IPS-NIHi11 (cell line): ENCODE measurements at regions not wholly inside any gene's neighbourhood (a gene's known extent, or its start where the extent isn't known, plus 50 kb on each side); places are given as distances from the start of the nearest gene placed in this dataset.
"Not testable (repeated sequence)": the region's sequence is repeated elsewhere in the genome, so short reads cannot be mapped to it uniquely, and the experiment has no call there.

Experiments used
- DNase-seq: peaks from one replicate; pipeline ENCODE4 v3.0.0; 2012; ENCODE audit warnings: mixed read lengths, low spot score

GRCh38 chr9:24342457-24342856 is 203.2 kb downstream of the IZUMO3 start:
- no peak for DNase-seq

GRCh38 chr9:24333629-24334028 is 212.1 kb downstream of the IZUMO3 start:
- DNase-seq, result no peak

DNA sequence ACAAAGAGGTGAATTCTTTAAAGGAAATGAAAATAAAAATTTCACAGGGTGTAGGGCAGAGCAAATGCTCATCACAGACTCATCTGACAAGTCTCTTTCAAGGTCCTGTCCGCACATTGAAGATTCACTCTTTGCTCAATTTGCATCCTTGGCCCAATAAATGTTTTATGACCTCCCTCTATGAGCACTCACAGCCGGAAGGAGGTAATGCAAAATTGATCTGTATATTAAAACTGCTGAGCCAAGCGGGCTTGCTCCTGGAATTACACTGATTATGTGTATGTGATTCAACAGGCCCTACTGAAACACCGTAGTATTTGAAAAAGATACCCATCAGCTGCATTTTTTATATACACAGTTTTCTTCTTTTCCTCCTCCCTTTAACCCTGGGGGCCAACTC is 246.8 kb downstream of the IZUMO3 start:
- no peak for DNase-seq

DNA sequence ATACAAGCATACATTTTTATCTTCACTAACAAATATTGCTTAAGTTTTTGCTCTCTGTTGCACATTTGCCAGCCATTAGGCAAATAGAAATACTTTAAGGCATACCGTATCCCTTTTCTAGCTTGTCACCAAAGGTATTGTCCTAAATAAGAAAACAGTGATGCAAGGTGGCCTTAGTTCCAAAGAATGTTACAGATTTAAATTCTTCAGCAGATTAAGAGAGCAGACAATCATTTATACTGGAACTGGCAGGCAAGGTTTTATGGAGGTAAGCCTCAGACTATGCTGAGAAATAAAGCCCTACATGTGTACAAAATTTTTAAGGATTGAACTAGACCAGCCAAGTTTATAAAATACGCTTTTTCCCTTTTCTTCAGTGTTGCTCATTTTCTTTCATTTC is 247.8 kb downstream of the IZUMO3 start:
- DNase-seq, result no peak

- DNase-seq, result no peak
These were observed 249.6 kb downstream of the IZUMO3 start for GRCh38 chr9:24296124-24296523.

DNA sequence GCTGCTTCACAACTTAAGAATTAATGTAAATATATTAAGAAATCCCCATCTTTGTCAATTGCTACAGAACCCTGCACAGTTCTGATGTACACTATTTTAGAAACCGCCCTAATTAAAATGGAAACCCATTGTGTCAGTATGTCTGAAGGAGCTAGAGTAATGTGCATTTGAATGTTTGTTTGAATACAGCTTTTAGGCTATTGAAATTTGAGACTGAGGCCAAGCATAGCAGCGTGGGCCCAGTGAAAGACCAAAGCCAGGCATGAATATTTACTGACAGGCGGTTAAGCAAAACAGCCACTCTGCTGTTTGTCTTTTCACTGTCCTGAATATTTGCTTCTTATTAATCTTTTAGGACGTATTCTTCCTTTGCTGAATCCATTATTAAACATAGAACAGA is 252.3 kb downstream of the IZUMO3 start:
- DNase-seq, result peak; percentile 40

DNA sequence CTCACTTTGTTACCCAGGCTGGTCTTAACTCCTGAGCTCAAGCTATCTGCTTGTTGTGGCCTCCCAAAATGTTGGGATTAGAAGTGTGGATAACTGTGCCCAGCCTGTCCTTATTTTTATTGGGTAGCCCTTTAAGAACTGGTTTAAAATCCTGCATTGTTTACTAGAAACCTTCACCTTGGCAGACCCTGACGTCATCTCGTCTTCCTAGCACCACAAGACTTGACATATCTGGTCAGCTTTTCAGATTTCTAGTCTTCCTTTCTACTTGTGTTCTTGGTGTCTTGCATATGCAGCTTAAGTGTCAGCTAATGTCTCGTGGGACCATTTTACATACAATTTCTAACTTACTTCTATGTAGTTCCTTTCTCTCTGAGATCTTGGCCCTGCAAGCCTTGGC is 258.9 kb downstream of the IZUMO3 start:
- no peak for DNase-seq

DNA sequence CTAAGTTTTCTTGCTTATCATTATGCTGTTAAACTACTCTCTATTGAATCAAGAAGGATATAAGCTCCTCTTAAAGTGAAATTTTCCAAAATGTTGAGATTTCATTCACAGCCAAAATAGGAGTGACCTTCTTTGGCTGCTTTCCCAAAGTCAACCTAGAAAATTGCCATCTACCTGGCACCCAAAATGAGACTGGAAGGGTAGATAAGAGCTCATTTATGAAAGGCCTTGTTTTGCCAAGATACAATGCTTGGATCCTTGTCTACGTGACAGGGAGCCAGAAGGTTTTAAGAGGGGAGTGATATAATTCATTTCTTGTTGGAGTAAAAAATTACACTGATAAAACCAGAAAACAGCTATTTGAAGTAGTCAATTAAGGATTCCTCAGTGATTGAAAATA is 287.1 kb downstream of the IZUMO3 start:
- no peak for DNase-seq

DNA sequence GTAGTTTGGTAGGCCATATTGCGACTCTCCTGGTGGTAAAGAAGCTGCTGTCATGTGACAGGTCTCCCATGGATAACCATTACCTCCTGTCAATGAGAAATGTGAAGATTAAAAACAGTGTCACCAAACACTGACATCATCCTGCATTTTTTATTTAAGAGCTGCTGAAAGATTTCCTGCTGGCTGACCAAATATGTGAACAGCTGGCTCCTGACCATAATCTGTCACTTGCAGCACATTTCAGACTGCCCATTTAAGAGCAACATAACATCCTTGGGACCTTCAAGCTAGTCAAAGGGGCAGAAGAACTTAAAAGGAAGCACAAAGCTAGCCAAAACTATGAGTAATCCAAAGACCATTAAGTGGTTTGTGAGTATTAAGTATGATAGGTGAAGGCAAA is 288.0 kb downstream of the IZUMO3 start:
- DNase-seq, result no peak

- peak; percentile 51 for DNase-seq
These were observed 299.7 kb downstream of the IZUMO3 start for GRCh38 chr9:24245988-24246387.

- no peak for DNase-seq
These were observed 303.1 kb downstream of the IZUMO3 start for GRCh38 chr9:24242576-24242975.

GRCh38 chr9:24218656-24219055 is 327.0 kb downstream of the IZUMO3 start:
- no peak for DNase-seq

GRCh38 chr9:24210641-24211040 is 335.1 kb downstream of the IZUMO3 start:
- no peak for DNase-seq

DNA sequence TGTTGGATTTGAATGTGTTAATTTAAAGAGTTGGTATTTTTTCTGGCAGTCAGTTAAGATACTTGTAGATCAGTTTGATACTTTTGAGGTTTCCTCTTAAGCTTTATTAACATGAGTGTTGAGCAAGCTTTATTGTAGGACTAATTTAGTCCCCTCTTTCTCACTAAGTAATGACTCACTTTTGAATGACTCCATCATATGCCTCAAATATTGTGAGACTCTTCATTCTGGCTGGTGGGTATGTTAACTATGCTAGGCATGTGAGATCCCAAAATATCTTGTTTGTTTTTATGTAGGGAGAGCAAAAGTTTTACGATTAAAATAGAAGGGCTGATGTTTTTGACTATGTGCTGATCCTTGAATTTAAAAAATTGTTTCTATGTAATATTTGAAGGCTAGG is 355.7 kb downstream of the IZUMO3 start:
- no peak for DNase-seq

GRCh38 chr9:24180572-24180971 is 354.5 kb upstream of the ELAVL2 start:
- DNase-seq, result not testable (repeated sequence)

GRCh38 chr9:24144796-24145195 is 318.8 kb upstream of the ELAVL2 start:
- no peak for DNase-seq

- not testable (repeated sequence) for DNase-seq
These were observed 309.0 kb upstream of the ELAVL2 start for GRCh38 chr9:24135072-24135471.

DNA sequence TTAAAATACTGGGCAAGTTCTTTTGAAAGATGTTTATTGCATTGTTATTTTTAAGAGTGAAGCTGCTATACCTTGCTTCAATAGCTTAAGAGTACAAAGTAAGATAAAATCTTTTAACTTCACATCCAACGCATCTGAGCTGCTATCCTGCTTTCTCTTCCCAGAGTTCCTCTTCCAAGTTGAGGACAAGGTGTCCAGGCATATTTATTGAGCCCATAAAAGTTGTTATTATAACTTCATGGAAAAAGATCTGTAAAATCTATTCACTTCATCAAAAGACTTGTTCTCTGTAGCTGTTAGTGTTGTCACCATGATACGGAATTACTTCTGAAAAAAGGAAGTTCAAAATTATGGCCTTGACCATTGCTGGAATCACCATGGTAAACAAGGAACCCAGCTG is 306.2 kb upstream of the ELAVL2 start:
- DNase-seq, result no peak

DNA sequence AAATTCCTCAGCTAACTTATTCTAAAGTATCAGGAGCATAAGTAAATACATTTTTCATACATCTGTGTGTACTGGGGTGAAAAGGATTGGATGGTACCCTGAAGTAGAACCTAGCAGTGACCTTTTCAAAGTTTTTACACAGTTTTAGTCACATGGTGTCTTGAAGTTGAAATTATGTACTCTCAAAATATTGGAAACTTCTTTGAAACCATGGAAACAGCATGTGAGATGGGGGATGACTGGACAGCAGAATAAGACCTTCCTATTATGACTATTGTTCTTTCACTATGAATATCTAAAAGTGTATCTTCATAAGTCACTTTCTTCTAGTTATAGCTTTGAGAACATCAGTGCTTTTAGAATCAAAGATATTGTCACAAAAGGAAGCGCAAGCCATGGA is 301.5 kb upstream of the ELAVL2 start:
- no peak for DNase-seq

GRCh38 chr9:24118190-24118589 is 292.1 kb upstream of the ELAVL2 start:
- DNase-seq, result no peak

DNA sequence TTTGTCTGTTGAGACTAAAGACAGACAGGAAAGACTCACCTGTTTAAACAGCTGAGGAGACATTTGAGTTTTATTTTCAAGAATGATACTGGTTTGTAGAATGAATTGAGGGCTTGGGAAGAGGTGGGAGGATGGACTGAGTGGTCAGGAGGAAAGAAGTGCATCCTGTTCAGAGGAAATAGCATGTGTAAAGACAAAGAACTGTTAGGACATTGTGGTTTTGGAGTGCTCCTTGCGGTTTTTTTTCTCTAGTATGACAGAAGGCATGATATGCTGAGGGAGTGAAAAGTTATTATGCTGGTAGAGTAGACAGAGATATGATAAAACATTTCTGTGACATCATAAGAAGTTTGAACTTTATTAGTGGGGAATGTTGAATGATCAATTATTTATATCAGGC is 270.7 kb upstream of the ELAVL2 start:
- DNase-seq, result no peak

- DNase-seq, result no peak
These were observed 269.2 kb upstream of the ELAVL2 start for GRCh38 chr9:24095246-24095645.

DNA sequence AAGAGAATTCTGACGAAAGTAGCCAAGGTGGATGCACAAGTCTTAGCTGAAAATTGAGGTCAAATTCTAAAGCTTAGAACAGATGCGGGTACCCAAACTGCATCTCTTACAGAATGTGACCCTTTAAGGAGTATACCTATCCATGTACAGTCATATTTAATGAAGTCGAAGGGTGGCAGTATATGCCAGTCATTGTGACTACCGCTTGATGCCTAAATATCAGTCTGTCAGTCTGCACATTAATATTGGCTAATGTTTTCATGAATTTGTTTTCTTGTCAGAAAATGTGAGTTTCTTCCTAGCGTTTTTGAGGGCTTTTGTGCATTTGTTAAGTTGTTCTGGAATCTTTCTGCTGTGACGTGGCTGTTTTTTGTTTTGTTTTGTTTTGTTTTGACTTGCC is 264.5 kb upstream of the ELAVL2 start:
- no peak for DNase-seq

GRCh38 chr9:24073666-24074065 is 247.6 kb upstream of the ELAVL2 start:
- DNase-seq, result no peak

- peak; percentile 7 for DNase-seq
These were observed 247.1 kb upstream of the ELAVL2 start for GRCh38 chr9:24073007-24073592.
